Vagina (tissue), 2 donors: ENCODE measurements at regions not wholly inside any gene's neighbourhood (a gene's known extent, or its start where the extent isn't known, plus 50 kb on each side); places are given as distances from the start of the nearest gene placed in this dataset.

Source experiments
- DNase-seq, 2 donors: peaks; one replicate each; pipeline ENCODE4 v3.0.0-alpha.2; 2017; ENCODE audit errors: extremely low spot score in 2 of 2
- H3K27ac ChIP-seq: fragments of 200-600 bp; sonication (generic); one replicate; pipeline ENCODE4 v1.5.1; 2019
- H3K27me3 ChIP-seq: fragments of 200-600 bp; sonication (generic); one replicate; pipeline ENCODE4 v1.5.1; 2019
- H3K36me3 ChIP-seq, 2 donors: fragments of 200-600 bp; sonication (generic); one replicate each; pipeline ENCODE4 v1.5.1; 2017 to 2019
- H3K4me1 ChIP-seq: fragments of 200-600 bp; sonication (generic); one replicate; pipeline ENCODE4 v1.5.1; 2019
- H3K4me3 ChIP-seq, 2 donors: fragments of 200-600 bp; sonication (generic); 1 replicate in 1 of 2; 2 replicates in 1 of 2; pipeline ENCODE4 v1.5.1; 2016 to 2019
- H3K9me3 ChIP-seq: fragments of 200-600 bp; sonication (generic); one replicate; pipeline ENCODE4 v1.5.1; 2019
- CTCF ChIP-seq, 3 experiments: fragments of 450-650 bp in 2 of 3; fragments of 200-600 bp in 1 of 3; sonication (generic) in 1 of 3; IDR thresholded peaks; one replicate each; pipeline ENCODE4 v1.5.1; 2017 to 2019; ENCODE audit warnings: antibody characterized with exemption in 3 of 3, mild to moderate bottlenecking in 2 of 3, moderate library complexity in 2 of 3
- POLR2A ChIP-seq, 2 donors: fragments of 450-650 bp; IDR thresholded peaks; one replicate each; pipeline ENCODE4 v1.6.1; 2017; ENCODE audit warnings: antibody characterized with exemption in 2 of 2, mild to moderate bottlenecking in 2 of 2, moderate library complexity in 2 of 2
- POLR2AphosphoS5 ChIP-seq, 2 donors: sonication (generic); formaldehyde crosslinking; IDR thresholded peaks; one replicate each; pipeline ENCODE4 v1.9.0; 2017; ENCODE audit warnings: antibody characterized with exemption in 2 of 2, mild to moderate bottlenecking in 2 of 2, low read depth in 1 of 2; ENCODE audit not compliant: insufficient read depth in 1 of 2
- intact Hi-C: fragments of 100-400 bp; cut with DNase I; formaldehyde crosslinking; loops from one replicate; pipeline ENCODE4 v1.15.1; 2023

GRCh38 chr18:55876254-55876653, 288.3 kb upstream of the TCF4 start:
- no peak overlapping the region for H3K27ac ChIP-seq
- H3K9me3 ChIP-seq, result no peaks in the 10 kb centered on the region
- no peaks in the 10 kb centered on the region for H3K36me3 ChIP-seq
- TF ChIP-seq CTCF (IDR thresholded peaks at IDR 0.05) (no peak), POLR2AphosphoS5 (IDR thresholded peaks at IDR 0.05; ENCODE audit: insufficient read depth in 1 of 2, low read depth in 1 of 2) (no peak), POLR2A (IDR thresholded peaks at IDR 0.05) (no peak)
- no peaks in the 10 kb centered on the region for H3K27me3 ChIP-seq
- H3K4me1 ChIP-seq, result no peaks in the 10 kb centered on the region
- intact Hi-C loops, result no loop called here
- no peak for DNase-seq
- no peak overlapping the region for H3K4me3 ChIP-seq

DNA sequence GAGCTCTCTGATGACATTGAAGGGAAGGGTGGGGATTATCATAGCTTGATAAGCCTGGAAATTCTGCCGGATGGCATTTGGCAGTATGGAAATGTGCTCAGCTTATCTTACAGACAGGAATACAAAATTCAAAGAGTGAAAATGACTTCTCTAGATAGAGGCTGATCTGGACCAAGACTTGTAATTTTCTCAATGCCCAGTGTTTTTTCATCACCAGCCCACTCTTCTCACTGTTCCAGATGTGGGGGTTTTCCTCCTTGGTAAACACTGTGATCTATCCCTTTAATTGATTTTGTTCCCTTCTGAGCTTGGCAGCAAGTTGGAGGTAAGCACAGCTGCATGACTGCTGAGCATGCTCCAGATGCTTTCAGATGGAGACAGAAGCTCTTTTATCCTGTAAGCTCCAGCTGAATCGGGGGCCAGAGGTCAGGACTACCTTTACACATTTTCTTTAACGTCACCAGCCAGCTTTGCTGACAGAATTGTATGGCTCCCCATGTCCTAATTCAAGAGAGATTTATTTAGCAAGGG, 287.4 kb upstream of the TCF4 start:
- Histone ChIP-seq H3K27ac (no peak overlapping the region), H3K9me3 (no peaks in the 10 kb centered on the region), H3K4me3 (no peak overlapping the region), H3K27me3 (no peaks in the 10 kb centered on the region), H3K36me3 (no peaks in the 10 kb centered on the region), H3K4me1 (no peaks in the 10 kb centered on the region)
- DNase-seq, result no peak
- TF ChIP-seq CTCF (IDR thresholded peaks at IDR 0.05) (no peak), POLR2AphosphoS5 (IDR thresholded peaks at IDR 0.05; ENCODE audit: insufficient read depth in 1 of 2, low read depth in 1 of 2) (no peak), POLR2A (IDR thresholded peaks at IDR 0.05) (no peak)
- intact Hi-C loops, result no loop called here

- Histone ChIP-seq H3K4me3 (no peak overlapping the region), H3K27ac (peak overlapping the region; percentile 53), H3K27me3 (no peaks in the 10 kb centered on the region), H3K36me3 (no peaks in the 10 kb centered on the region), H3K9me3 (no peaks in the 10 kb centered on the region), H3K4me1 (no peaks in the 10 kb centered on the region)
- TF ChIP-seq POLR2AphosphoS5 (IDR thresholded peaks at IDR 0.05; ENCODE audit: insufficient read depth in 1 of 2, low read depth in 1 of 2), result no peak
- no peak for TF ChIP-seq CTCF (IDR thresholded peaks at IDR 0.05)
- no peak for TF ChIP-seq POLR2A (IDR thresholded peaks at IDR 0.05)
- no peak for DNase-seq
- intact Hi-C loops, result no loop called here
These were observed 281.8 kb upstream of the TCF4 start for GRCh38 chr18:55869556-55870501.

DNA sequence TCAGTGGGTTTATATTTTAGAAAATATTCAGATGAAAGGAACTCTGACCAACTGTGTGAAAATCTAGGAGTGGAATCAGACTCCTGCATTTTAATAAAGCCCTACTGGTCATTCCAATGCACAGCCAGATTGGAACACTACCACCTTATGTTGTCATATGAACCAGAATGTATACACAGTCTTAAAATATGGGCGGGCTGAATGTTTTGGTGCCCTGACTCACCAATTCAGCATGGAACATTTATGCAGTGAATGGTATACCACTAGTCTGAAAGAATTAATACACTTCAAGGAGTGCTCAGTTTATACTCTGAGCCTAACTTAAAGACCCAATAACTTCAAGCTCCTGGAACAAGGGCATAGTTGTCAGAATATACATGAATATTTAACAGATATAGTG, 280.9 kb upstream of the TCF4 start:
- H3K4me1 ChIP-seq, result no peaks in the 10 kb centered on the region
- H3K27ac ChIP-seq, result no peak overlapping the region
- intact Hi-C loops, result no loop called here
- no peaks in the 10 kb centered on the region for H3K36me3 ChIP-seq
- TF ChIP-seq POLR2AphosphoS5 (IDR thresholded peaks at IDR 0.05; ENCODE audit: insufficient read depth in 1 of 2, low read depth in 1 of 2) (no peak), POLR2A (IDR thresholded peaks at IDR 0.05) (no peak), CTCF (IDR thresholded peaks at IDR 0.05) (no peak)
- no peaks in the 10 kb centered on the region for H3K9me3 ChIP-seq
- no peak for DNase-seq
- no peaks in the 10 kb centered on the region for H3K27me3 ChIP-seq
- H3K4me3 ChIP-seq, result no peak overlapping the region

DNA sequence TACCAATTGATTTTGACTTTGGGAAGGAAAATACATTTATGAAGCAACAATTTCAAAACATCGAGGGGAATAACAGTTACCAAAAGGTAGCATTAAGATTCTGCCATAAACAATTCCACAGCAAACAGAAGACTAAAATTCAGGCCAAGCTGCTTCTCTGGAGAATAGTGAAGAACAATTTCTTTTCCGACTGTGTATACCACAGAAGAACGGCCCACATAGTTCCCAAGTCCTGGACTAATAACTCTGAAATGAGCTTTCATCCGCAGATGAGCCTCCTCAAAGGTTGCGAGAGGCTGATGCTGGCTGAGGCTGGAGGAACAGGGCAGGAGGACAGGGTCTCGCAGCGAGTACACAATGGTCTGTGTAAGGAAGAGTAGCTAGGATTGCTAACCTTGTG, 278.9 kb upstream of the TCF4 start:
- DNase-seq, result no peak
- Histone ChIP-seq H3K4me1 (no peaks in the 10 kb centered on the region), H3K36me3 (no peaks in the 10 kb centered on the region), H3K4me3 (no peak overlapping the region), H3K27ac (no peak overlapping the region), H3K9me3 (no peaks in the 10 kb centered on the region), H3K27me3 (no peaks in the 10 kb centered on the region)
- intact Hi-C loops, result no loop called here
- no peak for TF ChIP-seq POLR2AphosphoS5 (IDR thresholded peaks at IDR 0.05; ENCODE audit: insufficient read depth in 1 of 2, low read depth in 1 of 2)
- no peak for TF ChIP-seq POLR2A (IDR thresholded peaks at IDR 0.05)
- no peak for TF ChIP-seq CTCF (IDR thresholded peaks at IDR 0.05)
